Right lobe of liver (tissue), 6 donors: ENCODE measurements at regions not wholly inside any gene's neighbourhood (a gene's known extent, or its start where the extent isn't known, plus 50 kb on each side); places are given as distances from the start of the nearest gene placed in this dataset.
A peak's percentile ranks its signal among the peaks of the same experiment; 100 is the strongest.

ENCODE experiments used
- ATAC-seq, 4 donors: fragments of 200-7000 bp; cut with Tn5 transposase; one replicate each; pipeline ENCODE4 v1.9.1; 2020; ENCODE audit warnings: mild to moderate bottlenecking in 4 of 4, moderate library complexity in 4 of 4
- DNase-seq, 3 donors: peaks; one replicate each; pipeline ENCODE4 v3.0.0-alpha.2; 2020
- H3K27ac ChIP-seq, 3 donors: fragments of 200-600 bp; one replicate each; pipeline ENCODE4 v1.8.0; 2022
- H3K27me3 ChIP-seq, 2 donors: fragments of 200-600 bp; one replicate each; pipeline ENCODE4 v1.8.0; 2022
- H3K36me3 ChIP-seq, 4 donors: fragments of 200-600 bp; sonication (generic) in 1 of 4; one replicate each; pipeline versions ENCODE4 v1.5.1 to v1.8.0; 2017 to 2022; ENCODE audit warnings: control low read depth in 1 of 4
- H3K4me1 ChIP-seq, 4 donors: fragments of 200-600 bp; sonication (generic) in 1 of 4; one replicate each; pipeline versions ENCODE4 v1.5.1 to v1.8.0; 2017 to 2022; ENCODE audit warnings: control low read depth in 1 of 4
- H3K4me3 ChIP-seq, 3 donors: fragments of 200-600 bp; one replicate each; pipeline ENCODE4 v1.8.0; 2022
- H3K9me3 ChIP-seq, 4 donors: fragments of 200-600 bp; sonication (generic) in 1 of 4; one replicate each; pipeline versions ENCODE4 v1.5.1 to v1.8.0; 2017 to 2022; ENCODE audit warnings: control low read depth in 1 of 4
- POLR2A ChIP-seq: fragments of 450-650 bp; IDR thresholded peaks from one replicate; pipeline ENCODE4 v1.6.1; 2017; ENCODE audit warnings: antibody characterized with exemption, mild to moderate bottlenecking
- WGBS: methylation state at CpG from one replicate; pipeline ENCODE4 v1.1.6; 2018; ENCODE audit warnings: low coverage, low lambda C conversion rate; ENCODE audit not compliant: insufficient coverage; ENCODE audit errors: missing lambda C conversion rate; 5-methylcytosine and 5-hydroxymethylcytosine counted together
- intact Hi-C, 2 donors: fragments of 100-400 bp; cut with DNase I; formaldehyde crosslinking; loops; one replicate each; pipeline versions ENCODE4 v1.11.2 to v1.14.1; 2022
- TF ChIP-seq, protein P1 (sequence below), 4 donors: fragments of 200-600 bp in 3 of 4; fragments of 450-650 bp in 1 of 4; IDR thresholded peaks; one replicate each; pipeline versions ENCODE4 v1.5.1 to v1.8.0; 2016 to 2022; ENCODE audit warnings: antibody characterized with exemption in 4 of 4, mild to moderate bottlenecking in 2 of 4
- donor health status: DM: no; HTN: yes; CAD: no.
- donor health status: DM: no; HTN: no; CAD: no.
- donor health status: DM: no; HTN: no; CAD: no.
- donor health status: DM: no; HTN: yes; CAD: no.
- donor health status: DM: no; HTN: yes; CAD: no.

DNA sequence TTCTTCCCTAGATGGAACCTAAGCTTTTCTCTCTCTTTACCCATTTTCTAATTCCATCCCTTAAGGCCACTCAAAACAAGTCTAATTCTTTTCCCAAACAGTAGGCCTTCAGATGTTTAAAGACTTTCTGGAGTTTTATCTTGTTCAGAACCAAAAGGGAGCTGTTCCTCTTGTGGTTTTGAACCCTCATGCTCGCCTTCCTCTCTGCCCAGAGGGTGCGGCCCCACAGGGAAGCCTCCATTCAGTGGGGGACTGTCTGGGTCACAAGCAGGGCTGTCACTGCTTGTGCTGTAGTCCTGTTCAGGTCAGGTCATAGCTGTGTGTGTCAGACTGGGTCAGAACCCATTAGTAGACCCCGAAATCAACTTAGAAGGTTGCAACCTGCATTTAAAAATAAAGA lies 56.5 kb downstream of the TET3 start:
- H3K9me3 ChIP-seq, result no peaks in the 10 kb centered on the region
- TF ChIP-seq, protein P1, sequence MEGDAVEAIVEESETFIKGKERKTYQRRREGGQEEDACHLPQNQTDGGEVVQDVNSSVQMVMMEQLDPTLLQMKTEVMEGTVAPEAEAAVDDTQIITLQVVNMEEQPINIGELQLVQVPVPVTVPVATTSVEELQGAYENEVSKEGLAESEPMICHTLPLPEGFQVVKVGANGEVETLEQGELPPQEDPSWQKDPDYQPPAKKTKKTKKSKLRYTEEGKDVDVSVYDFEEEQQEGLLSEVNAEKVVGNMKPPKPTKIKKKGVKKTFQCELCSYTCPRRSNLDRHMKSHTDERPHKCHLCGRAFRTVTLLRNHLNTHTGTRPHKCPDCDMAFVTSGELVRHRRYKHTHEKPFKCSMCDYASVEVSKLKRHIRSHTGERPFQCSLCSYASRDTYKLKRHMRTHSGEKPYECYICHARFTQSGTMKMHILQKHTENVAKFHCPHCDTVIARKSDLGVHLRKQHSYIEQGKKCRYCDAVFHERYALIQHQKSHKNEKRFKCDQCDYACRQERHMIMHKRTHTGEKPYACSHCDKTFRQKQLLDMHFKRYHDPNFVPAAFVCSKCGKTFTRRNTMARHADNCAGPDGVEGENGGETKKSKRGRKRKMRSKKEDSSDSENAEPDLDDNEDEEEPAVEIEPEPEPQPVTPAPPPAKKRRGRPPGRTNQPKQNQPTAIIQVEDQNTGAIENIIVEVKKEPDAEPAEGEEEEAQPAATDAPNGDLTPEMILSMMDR (IDR thresholded peaks at IDR 0.05), result no peak
- no peak for TF ChIP-seq POLR2A
- intact Hi-C loops, result no loop called here
- 73% methylated on average over 3 of the region's 3 CpGs for WGBS
- peaks cover 0 to 17% (median 0%) of the 10 kb centered on the region in 4 donors for H3K4me1 ChIP-seq
- peak in 3 of 4 donors; percentile 30 to 47 (median 41) for ATAC-seq
- H3K4me3 ChIP-seq, result no peak overlapping the region
- H3K36me3 ChIP-seq, result no peaks in the 10 kb centered on the region
- DNase-seq, result no peak
- H3K27me3 ChIP-seq, result no peaks in the 10 kb centered on the region
- H3K27ac ChIP-seq, result no peak overlapping the region

DNA sequence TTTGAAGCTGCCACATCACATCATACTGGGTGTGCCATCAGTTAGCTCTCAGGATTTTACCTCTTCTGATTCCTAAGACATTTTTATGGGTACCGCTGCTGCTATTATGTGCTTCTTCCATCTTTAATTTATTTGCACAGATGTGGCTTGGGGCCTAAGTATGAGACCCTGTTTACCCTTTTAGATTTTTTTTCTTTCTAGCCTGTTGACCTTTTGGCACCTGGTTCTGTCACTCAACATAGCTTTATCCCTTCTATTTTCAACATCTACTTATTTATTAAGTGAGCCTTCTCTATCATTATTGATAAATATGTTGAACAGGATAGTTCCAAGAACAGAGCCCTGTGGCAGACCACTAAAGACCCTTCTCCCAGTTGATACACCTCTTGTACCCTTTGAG lies 57.0 kb downstream of the TET3 start:
- H3K27ac ChIP-seq, result no peak overlapping the region
- TF ChIP-seq, protein P1 (IDR thresholded peaks at IDR 0.05), result no peak
- intact Hi-C loops, result no loop called here
- ATAC-seq (no peak), DNase-seq (no peak)
- H3K36me3 ChIP-seq, result no peaks in the 10 kb centered on the region
- H3K4me1 ChIP-seq, result peaks cover 0 to 17% (median 0%) of the 10 kb centered on the region in 4 donors
- H3K4me3 ChIP-seq, result no peak overlapping the region
- no peaks in the 10 kb centered on the region for H3K27me3 ChIP-seq
- H3K9me3 ChIP-seq, result no peaks in the 10 kb centered on the region
- WGBS, result 89% methylated on average over 1 of the region's 1 CpG

DNA sequence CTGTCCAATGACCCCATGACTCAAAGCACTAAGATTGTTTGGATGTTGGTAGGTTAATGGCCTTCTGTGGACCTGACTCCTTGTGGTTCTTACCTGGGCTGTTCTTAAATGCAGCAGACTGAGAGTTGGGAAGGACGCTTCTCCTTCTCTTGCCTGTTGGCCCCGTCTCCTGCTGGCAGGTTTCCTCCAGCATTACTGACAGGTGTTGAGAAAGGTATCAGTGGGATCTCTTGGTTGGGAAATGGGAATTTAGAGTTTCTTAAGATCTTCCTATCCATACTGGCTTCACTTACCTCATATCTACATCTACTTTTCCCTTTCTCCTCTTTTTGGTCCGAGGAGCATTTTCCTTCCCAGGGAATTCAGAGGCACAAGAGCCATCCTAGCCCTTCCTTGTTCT lies 57.9 kb downstream of the TET3 start:
- H3K36me3 ChIP-seq, result peaks cover 0 to 3% (median 0%) of the 10 kb centered on the region in 4 donors
- no peak overlapping the region for H3K4me3 ChIP-seq
- ATAC-seq (no peak), DNase-seq (no peak)
- no peaks in the 10 kb centered on the region for H3K27me3 ChIP-seq
- intact Hi-C loops, result no loop called here
- peaks cover 0 to 17% (median 0%) of the 10 kb centered on the region in 4 donors for H3K4me1 ChIP-seq
- TF ChIP-seq POLR2A, result no peak
- TF ChIP-seq, protein P1 (IDR thresholded peaks at IDR 0.05), result no peak
- WGBS, result 100% methylated on average over 1 of the region's 3 CpGs
- no peaks in the 10 kb centered on the region for H3K9me3 ChIP-seq
- H3K27ac ChIP-seq, result no peak overlapping the region

DNA sequence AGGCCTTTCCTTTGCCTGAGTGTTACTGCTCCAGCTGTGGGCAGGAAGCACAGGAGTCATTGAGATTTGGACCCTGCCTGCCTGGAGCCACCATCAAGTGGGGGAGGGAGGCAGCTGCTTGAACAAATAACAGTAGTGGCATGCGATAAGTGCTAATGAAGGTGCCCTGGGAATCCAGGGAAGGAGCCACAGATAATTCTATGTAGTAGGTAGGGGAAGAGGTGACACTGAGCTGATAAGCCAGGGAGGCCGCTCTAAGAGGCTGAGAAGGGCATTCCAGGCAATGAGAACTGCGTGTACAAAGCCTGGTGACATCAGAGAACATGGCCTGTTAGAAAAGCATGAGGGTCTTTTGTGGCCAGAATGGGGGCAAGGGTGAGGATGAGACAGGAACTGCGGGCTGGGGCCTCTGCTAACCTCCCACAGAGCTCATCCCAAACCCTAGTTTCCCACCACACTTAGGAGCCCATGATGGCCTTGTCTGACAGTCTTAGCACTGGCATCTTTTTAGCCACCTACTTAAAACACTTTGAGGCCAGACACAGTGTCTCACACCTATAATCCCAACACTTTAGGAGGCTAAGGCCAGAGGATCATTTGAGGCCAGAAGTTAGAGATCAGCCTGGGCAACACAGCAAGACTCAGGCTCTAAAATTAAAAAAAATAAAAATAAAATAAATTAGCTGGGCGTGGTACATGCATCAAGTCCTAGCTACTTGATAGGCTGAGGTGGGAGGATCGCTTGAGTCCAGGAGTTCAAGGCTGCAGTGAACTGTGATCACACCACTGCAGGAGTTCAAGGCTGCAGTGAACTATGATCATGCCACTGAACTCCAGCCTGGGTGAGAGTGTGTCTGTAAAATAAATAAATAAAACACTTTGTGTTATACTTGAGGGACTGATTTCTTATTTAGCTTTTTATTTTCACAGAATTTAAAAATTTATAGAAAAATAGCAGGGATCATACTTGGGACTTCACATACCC lies 58.9 kb downstream of the TET3 start:
- DNase-seq, result no peak
- peak in 2 of 4 donors; percentile 32 to 62 for ATAC-seq
- WGBS, result 84% methylated on average over 5 of the region's 6 CpGs
- no peak overlapping the region for H3K27ac ChIP-seq
- no peak overlapping the region for H3K4me3 ChIP-seq
- no peaks in the 10 kb centered on the region for H3K9me3 ChIP-seq
- intact Hi-C loops, result no loop called here
- peaks cover 0 to 3% (median 0%) of the 10 kb centered on the region in 4 donors for H3K36me3 ChIP-seq
- H3K4me1 ChIP-seq, result peaks cover 0 to 17% (median 0%) of the 10 kb centered on the region in 4 donors
- no peaks in the 10 kb centered on the region for H3K27me3 ChIP-seq
- TF ChIP-seq, protein P1 (IDR thresholded peaks at IDR 0.05), result no peak
